ENCODE measurements at regions not wholly inside any gene's neighbourhood (a gene's known extent, or its start where the extent isn't known, plus 50 kb on each side); places are given as distances from the start of the nearest gene placed in this dataset.
"Not testable (repeated sequence)": the region's sequence is repeated elsewhere in the genome, so short reads cannot be mapped to it uniquely, and the experiment has no call there.

DNA sequence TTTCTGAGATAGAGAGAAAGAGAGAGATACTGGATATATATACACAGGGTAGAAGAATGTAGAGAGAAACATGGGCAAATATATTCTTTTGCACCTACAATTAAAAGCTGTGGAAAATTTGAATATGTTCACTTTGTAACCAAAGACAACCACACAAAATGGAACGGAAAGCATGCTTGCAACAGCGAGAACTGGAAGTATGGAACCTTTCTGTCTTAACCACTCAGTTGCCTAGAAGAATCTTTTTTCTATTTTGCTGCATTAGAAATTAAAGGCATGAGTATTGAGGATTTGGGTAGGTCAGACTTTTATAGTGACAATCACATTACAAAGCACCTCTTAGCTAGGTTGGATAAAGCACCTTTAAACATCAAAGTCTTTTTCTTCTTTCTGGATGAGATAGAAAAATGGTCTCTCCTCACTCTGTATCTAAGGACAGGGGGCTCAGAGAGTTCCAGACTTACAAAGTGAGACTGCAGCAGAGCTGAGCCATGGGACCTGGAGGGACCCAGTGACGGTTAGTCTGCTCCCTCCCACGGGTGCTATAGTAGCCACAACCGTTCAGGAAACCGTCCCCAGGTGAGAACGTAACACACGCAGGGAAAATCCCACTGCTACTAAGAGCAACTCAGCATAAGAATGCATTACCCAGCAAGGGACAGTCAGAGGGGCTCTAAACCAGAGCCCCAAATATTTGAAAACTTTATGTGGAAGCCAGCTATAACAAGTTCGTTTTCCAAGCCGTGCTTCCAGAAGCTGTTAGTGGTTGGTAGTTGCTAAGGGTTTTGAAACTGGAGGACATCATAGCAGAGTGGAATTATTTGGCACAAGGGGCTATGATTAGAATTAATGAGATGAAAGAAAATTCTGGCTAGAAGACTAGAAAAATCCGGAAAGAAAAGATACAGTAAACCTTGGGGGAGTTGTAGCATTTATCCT lies 97.1 kb downstream of the DAD1 start:
- no peaks in the 10 kb centered on the region for H3K36me3 ChIP-seq (ENCODE audit: control insufficient read depth, insufficient read depth, low read length)
- H3K27me3 ChIP-seq (ENCODE audit: control insufficient read depth, insufficient read depth, low read length) = no peaks in the 10 kb centered on the region
- H3K27ac ChIP-seq (ENCODE audit: low read length) = no peak overlapping the region
- DNase-seq = no peak
- H3K9me3 ChIP-seq (ENCODE audit: control insufficient read depth, low read depth, low read length) = no peaks in the 10 kb centered on the region
- H3K4me1 ChIP-seq (ENCODE audit: control insufficient read depth, insufficient read depth, low read length) = no peaks in the 10 kb centered on the region
- H3K4me3 ChIP-seq (ENCODE audit: low read length) = no peak overlapping the region
- WGBS (ENCODE audit: insufficient coverage, low lambda C conversion rate) = 80% methylated on average over 6 of the region's 11 CpGs

DNA sequence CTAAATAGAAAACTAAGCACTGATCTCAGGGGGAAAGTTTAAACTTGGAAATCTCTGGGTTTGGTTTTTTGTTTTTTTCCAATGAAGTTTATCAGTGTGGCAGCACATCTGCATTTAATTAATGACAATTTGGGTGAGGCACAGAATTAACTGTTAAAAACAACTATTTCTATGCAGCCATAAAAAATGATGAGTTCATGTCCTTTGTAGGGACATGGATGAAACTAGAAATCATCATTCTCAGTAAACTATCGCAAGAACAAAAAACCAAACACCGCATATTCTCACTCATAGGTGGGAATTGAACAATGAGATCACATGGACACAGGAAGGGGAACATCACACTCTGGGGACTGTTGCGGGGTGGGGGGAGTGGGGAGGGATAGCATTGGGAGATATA lies 98.0 kb downstream of the DAD1 start:
- not testable (repeated sequence) for H3K27me3 ChIP-seq (ENCODE audit: control insufficient read depth, insufficient read depth, low read length); H3K27ac ChIP-seq (ENCODE audit: low read length)
- no CpG with 5 or more reads among the region's 3 CpGs for WGBS (ENCODE audit: insufficient coverage, low lambda C conversion rate)

DNA sequence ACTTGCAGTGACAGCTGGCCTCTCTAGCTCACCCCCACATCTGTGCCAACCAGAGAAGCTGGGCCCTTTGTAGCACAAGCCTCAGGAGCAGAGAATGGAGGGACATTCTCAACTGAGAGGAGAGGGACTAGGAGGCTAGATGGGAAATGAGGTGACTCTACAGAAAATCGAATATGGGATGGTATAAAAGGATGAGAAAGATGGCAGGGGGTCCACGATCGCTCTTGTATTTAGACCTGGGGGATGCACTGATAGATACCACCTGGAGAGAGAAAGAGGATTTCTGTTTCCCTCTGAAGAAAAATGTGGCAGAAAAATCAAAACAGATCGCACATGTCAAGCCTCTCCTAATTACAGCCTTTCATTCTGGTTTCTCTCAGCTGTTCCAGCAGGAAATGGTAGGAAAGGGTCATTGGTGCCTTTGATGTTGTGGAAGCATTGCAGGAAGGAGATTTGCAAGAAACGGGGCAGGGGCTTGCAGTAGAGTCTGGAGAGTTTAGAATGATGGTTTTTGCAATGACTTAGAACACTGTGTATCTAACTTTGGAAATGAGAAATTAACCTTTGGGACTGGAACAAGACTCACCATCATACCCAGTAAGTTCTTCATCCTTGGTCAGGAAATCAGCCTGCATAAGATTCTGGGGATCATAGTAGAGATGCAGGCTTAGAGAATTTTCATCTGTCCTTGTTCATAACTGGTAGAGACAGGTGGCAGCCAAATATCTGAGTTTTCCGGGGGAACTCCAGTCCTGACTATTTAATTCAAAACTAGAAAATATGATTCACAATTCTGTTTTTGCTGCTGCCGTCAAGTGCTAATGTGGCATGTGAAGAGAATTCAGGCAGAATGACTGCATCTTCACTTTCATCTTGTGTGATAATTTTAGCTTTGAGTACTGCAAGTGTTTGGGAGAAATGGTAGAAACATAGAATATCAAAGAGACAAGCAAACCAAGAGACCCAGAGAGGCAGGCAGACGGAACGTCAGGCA lies 98.8 kb downstream of the DAD1 start:
- H3K4me1 ChIP-seq (ENCODE audit: control insufficient read depth, insufficient read depth, low read length) = no peaks in the 10 kb centered on the region

More for the DNA sequence above, 98.0 kb downstream of the DAD1 start:
- H3K36me3 ChIP-seq (ENCODE audit: control insufficient read depth, insufficient read depth, low read length); H3K9me3 ChIP-seq (ENCODE audit: control insufficient read depth, low read depth, low read length); H3K4me1 ChIP-seq (ENCODE audit: control insufficient read depth, insufficient read depth, low read length); H3K4me3 ChIP-seq (ENCODE audit: low read length); DNase-seq: not testable (repeated sequence)

DNA sequence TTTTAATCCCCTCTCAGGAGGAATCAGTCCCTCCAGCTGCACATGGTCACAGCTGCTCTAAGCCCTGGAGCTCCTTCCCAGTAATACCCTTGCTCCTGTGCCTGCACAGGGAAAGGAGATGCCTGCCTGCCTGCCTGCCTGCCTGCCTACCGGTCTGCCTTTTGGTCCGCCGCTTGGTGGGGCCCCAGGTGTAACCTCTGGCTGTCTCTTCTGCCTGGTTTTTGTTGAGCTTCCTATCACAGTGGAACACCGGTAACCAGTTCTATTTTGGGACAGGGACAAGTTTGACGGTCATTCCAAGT lies 99.8 kb downstream of the DAD1 start:
- H3K4me3 ChIP-seq (ENCODE audit: low read length) = no peak overlapping the region
- no peaks in the 10 kb centered on the region for H3K4me1 ChIP-seq (ENCODE audit: control insufficient read depth, insufficient read depth, low read length)
- no peaks in the 10 kb centered on the region for H3K9me3 ChIP-seq (ENCODE audit: control insufficient read depth, low read depth, low read length)
- no peak overlapping the region for H3K27ac ChIP-seq (ENCODE audit: low read length)
- no peaks in the 10 kb centered on the region for H3K36me3 ChIP-seq (ENCODE audit: control insufficient read depth, insufficient read depth, low read length)
- no CpG with 5 or more reads among the region's 5 CpGs for WGBS (ENCODE audit: insufficient coverage, low lambda C conversion rate)
- no peaks in the 10 kb centered on the region for H3K27me3 ChIP-seq (ENCODE audit: control insufficient read depth, insufficient read depth, low read length)
- DNase-seq = no peak

More for the DNA sequence above, 98.8 kb downstream of the DAD1 start:
- H3K9me3 ChIP-seq (ENCODE audit: control insufficient read depth, low read depth, low read length) = no peaks in the 10 kb centered on the region
- H3K36me3 ChIP-seq (ENCODE audit: control insufficient read depth, insufficient read depth, low read length) = no peaks in the 10 kb centered on the region
- no peak overlapping the region for H3K4me3 ChIP-seq (ENCODE audit: low read length)
- H3K27me3 ChIP-seq (ENCODE audit: control insufficient read depth, insufficient read depth, low read length) = no peaks in the 10 kb centered on the region
- H3K27ac ChIP-seq (ENCODE audit: low read length) = no peak overlapping the region
- DNase-seq = no peak
- 57% methylated on average over 1 of the region's 9 CpGs for WGBS (ENCODE audit: insufficient coverage, low lambda C conversion rate)

DNA sequence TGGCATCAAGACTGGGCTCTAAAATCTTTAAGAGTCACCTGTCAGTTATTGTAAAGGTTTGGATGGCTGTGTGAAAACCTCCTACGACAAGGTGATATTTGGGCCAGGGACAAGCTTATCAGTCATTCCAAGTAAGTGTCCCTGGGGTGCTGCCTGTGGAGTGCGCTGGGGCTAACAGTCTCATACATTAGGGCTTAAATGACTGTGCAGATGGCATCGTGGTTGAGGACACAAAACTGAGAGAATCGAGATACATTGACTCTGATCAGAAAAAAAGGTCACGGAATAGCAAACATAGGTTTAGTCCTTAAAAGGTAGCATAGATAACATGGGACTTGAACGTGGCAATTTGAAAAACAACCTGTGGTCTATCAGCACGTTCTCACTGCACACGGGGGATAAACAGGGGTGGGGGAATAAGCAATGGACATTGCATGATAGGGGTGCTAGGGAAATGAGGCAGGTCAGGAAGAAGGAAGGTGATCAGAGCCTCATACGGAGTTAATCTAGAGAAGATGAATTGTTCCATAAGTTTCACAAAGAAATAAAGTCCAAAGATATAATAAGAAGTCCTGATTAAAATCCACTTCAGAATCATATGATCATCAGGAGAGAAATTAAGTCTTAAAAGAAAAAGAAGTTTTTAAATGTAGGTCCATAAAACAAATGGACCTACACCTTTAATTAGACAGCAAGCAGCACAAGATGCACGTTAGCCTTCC lies 100.3 kb downstream of the DAD1 start:
- no peaks in the 10 kb centered on the region for H3K4me1 ChIP-seq (ENCODE audit: control insufficient read depth, insufficient read depth, low read length)
- 83% methylated on average over 4 of the region's 10 CpGs for WGBS (ENCODE audit: insufficient coverage, low lambda C conversion rate)
- H3K27ac ChIP-seq (ENCODE audit: low read length) = no peak overlapping the region
- DNase-seq = no peak
- no peaks in the 10 kb centered on the region for H3K9me3 ChIP-seq (ENCODE audit: control insufficient read depth, low read depth, low read length)
- no peaks in the 10 kb centered on the region for H3K36me3 ChIP-seq (ENCODE audit: control insufficient read depth, insufficient read depth, low read length)
- no peak overlapping the region for H3K4me3 ChIP-seq (ENCODE audit: low read length)
- H3K27me3 ChIP-seq (ENCODE audit: control insufficient read depth, insufficient read depth, low read length) = no peaks in the 10 kb centered on the region

DNA sequence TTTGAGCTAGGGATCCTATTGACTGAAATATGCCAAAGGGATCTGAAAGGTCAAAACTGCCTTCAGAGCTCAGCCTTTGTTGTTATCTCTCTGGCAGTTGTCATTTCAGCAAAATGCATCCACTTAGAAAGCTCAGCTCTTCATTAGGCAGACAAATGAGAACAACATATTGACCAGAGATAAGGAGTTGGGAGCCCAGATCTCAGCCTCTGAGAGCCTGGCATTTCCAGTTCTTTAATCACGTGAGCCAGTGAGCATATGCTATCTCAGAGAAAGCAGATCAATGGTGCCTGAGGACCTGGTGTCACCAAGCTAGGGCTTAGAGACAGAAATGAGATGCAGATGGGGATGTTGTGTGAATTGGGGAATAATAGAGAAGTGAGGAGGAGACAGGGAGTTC lies 101.1 kb downstream of the DAD1 start:
- H3K9me3 ChIP-seq (ENCODE audit: control insufficient read depth, low read depth, low read length) = no peaks in the 10 kb centered on the region
- no peaks in the 10 kb centered on the region for H3K36me3 ChIP-seq (ENCODE audit: control insufficient read depth, insufficient read depth, low read length)
- no peaks in the 10 kb centered on the region for H3K4me1 ChIP-seq (ENCODE audit: control insufficient read depth, insufficient read depth, low read length)
- WGBS (ENCODE audit: insufficient coverage, low lambda C conversion rate) = 40% methylated on average over 1 of the region's 1 CpG
- H3K27ac ChIP-seq (ENCODE audit: low read length) = no peak overlapping the region
- H3K27me3 ChIP-seq (ENCODE audit: control insufficient read depth, insufficient read depth, low read length) = no peaks in the 10 kb centered on the region
- no peak for DNase-seq
- H3K4me3 ChIP-seq (ENCODE audit: low read length) = no peak overlapping the region

DNA sequence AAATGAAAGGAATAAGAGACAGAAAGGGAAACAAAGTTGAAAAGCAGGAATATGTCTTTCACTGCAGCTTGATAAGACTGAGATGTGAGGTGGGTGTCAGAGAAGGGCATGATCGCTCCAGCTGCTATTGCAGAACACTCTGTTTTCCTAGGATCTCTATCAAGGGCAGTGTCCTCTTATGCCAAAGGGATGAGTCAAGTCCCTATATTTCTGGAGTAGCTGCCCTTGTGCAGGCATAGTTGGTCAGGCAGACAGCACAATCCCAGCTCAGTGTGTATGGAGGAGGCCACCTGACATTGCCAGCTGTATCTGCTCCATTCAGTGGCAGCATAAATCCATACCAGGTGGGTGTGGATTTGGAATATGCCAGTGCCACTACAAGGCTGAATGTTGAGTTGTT lies 101.6 kb downstream of the DAD1 start:
- Histone ChIP-seq H3K27me3 (ENCODE audit: control insufficient read depth, insufficient read depth, low read length) (no peaks in the 10 kb centered on the region), H3K36me3 (ENCODE audit: control insufficient read depth, insufficient read depth, low read length) (no peaks in the 10 kb centered on the region), H3K27ac (ENCODE audit: low read length) (no peak overlapping the region), H3K4me1 (ENCODE audit: control insufficient read depth, insufficient read depth, low read length) (no peaks in the 10 kb centered on the region), H3K4me3 (ENCODE audit: low read length) (no peak overlapping the region), H3K9me3 (ENCODE audit: control insufficient read depth, low read depth, low read length) (no peaks in the 10 kb centered on the region)
- WGBS (ENCODE audit: insufficient coverage, low lambda C conversion rate) = no CpG with 5 or more reads among the region's 1 CpG
- DNase-seq = no peak

DNA sequence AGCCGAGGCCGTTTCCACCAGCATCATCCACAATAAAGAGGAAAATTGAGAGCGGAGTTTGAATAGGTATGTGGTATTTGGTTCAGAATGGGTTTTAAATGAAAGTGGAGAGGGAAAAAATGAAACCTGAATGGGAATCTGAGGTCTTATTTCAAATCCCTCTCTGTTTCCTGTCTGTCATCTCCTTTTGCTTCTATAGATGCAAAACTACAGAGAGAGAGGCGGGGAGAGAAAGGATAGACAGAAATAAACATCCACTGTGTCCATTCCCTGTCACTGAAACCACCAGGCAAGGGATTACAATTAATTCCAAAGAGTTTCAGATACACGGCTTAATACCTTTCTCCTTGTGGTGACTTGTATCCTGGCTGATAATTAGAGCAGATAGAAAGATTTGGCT lies 102.3 kb downstream of the DAD1 start:
- Histone ChIP-seq H3K36me3 (ENCODE audit: control insufficient read depth, insufficient read depth, low read length) (no peaks in the 10 kb centered on the region), H3K4me1 (ENCODE audit: control insufficient read depth, insufficient read depth, low read length) (no peaks in the 10 kb centered on the region), H3K27ac (ENCODE audit: low read length) (no peak overlapping the region), H3K27me3 (ENCODE audit: control insufficient read depth, insufficient read depth, low read length) (no peaks in the 10 kb centered on the region), H3K4me3 (ENCODE audit: low read length) (no peak overlapping the region), H3K9me3 (ENCODE audit: control insufficient read depth, low read depth, low read length) (no peaks in the 10 kb centered on the region)
- no peak for DNase-seq
- 100% methylated on average over 1 of the region's 5 CpGs for WGBS (ENCODE audit: insufficient coverage, low lambda C conversion rate)

DNA sequence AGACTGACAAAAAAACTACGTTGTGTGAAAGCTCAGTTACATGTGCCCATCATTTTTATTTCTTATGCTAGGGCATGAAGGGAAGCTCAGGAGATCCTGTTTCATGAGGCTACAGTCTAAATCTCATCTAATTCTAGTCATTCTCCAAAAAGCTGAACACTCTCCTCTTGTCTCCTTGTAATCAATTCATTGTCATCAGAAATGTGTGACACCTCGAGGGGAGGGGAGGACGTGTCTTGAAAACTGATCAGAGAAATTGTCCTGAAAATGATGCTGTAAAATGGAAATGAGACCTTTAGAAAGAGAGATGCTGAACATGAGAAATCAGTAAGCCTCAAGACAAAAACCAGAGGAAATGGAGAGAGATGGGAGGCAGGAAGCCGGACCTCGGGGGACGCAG lies 103.4 kb downstream of the DAD1 start:
- Histone ChIP-seq H3K4me3 (ENCODE audit: low read length) (no peak overlapping the region), H3K4me1 (ENCODE audit: control insufficient read depth, insufficient read depth, low read length) (no peaks in the 10 kb centered on the region), H3K36me3 (ENCODE audit: control insufficient read depth, insufficient read depth, low read length) (no peaks in the 10 kb centered on the region), H3K9me3 (ENCODE audit: control insufficient read depth, low read depth, low read length) (no peaks in the 10 kb centered on the region), H3K27ac (ENCODE audit: low read length) (no peak overlapping the region), H3K27me3 (ENCODE audit: control insufficient read depth, insufficient read depth, low read length) (no peaks in the 10 kb centered on the region)
- DNase-seq = no peak
- 85% methylated on average over 4 of the region's 6 CpGs for WGBS (ENCODE audit: insufficient coverage, low lambda C conversion rate)

DNA sequence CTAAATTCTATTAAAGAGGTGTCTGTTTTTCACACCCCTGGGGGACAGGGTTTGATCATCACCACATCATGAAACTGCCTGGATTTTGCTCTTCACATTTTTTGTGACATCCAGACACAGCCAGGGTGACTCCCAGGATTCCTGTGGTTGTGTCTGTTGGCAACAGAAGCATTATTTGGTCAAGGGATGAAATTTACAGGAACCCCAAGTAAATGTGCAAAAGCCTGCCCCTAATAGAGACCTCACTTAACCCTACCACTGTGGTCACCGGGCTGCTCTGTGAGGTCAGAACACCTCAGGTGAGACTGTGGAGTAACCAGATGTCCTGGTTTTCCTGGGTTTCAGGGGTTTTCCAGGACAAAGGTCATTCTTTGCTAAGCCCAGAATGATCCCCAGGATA lies 103.8 kb downstream of the DAD1 start:
- whole genome bisulfite sequencing (ENCODE audit: insufficient coverage, low lambda C conversion rate) = no CpG with 5 or more reads among the region's 1 CpG
- H3K27ac ChIP-seq (ENCODE audit: low read length) = no peak overlapping the region
- no peak for DNase-seq
- no peaks in the 10 kb centered on the region for H3K4me1 ChIP-seq (ENCODE audit: control insufficient read depth, insufficient read depth, low read length)
- no peaks in the 10 kb centered on the region for H3K9me3 ChIP-seq (ENCODE audit: control insufficient read depth, low read depth, low read length)
- H3K4me3 ChIP-seq (ENCODE audit: low read length) = no peak overlapping the region
- no peaks in the 10 kb centered on the region for H3K27me3 ChIP-seq (ENCODE audit: control insufficient read depth, insufficient read depth, low read length)
- H3K36me3 ChIP-seq (ENCODE audit: control insufficient read depth, insufficient read depth, low read length) = no peaks in the 10 kb centered on the region
